T follicular helper cell (primary cell): ENCODE measurements at regions not wholly inside any gene's neighbourhood (a gene's known extent, or its start where the extent isn't known, plus 50 kb on each side); places are given as distances from the start of the nearest gene placed in this dataset.

Experiments
- DNase-seq: peaks from one replicate; pipeline ENCODE4 v3.0.0-alpha.2; 2020; ENCODE audit warnings: low read depth

DNA sequence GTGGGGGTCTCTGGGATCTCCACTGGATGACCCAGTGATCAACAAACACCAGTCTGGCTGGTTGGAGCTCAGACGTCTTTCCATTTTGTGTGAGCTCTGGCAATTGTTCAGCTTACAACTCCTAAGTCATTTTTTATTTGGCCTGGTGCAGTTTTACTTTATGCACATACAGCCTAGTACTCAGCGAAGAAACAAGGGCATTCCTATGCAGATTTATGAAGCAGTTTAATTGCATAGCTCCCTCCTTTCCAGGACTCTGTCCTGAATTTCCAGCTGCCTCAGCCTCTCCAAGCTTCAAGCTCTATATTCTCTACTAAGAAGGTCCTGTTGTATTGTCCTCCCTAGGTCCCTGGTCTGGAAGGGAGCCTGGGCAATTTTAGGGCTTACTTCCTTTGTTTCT lies 145.6 kb upstream of the GALNT17 start:
- DNase-seq: no peak

DNA sequence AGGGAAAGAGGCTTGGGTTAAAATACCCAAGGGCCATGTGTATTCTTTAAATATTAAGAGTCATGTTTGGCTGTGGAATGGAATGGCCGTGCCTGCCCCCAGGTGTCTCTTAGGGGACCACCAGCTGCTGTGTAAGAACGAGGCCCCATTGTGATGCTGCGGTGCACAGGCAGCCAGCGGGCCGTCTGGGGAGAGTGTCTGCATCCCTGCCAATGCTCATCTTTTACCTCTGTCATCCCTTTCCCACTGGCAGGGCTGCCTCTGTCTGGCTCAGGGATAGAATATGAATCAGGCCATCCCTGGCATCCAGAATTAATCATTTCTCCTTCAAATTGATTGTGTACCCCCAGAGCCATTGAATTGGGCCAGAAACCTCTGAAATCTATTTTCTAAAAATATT lies 137.8 kb upstream of the GALNT17 start:
- DNase-seq: no peak

DNA sequence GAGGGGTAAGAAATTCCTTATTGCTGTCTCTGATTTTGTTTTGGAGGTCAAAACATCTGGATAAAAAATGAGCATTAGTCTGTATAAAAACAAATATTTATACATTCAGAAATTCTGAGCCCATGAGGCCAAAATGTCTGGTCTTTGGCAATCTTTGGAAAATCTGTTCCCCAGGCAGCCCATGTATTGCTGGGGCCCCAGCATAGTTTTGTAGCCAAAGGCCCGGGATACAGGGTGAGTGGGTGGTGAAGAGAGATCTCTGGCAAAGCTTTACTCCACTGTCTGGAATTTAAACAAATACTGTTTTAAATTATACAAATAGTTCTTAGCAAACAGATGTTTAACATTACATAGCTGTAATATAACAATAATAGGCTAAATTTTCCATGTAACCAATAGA lies 134.7 kb upstream of the GALNT17 start:
- DNase-seq: no peak

DNA sequence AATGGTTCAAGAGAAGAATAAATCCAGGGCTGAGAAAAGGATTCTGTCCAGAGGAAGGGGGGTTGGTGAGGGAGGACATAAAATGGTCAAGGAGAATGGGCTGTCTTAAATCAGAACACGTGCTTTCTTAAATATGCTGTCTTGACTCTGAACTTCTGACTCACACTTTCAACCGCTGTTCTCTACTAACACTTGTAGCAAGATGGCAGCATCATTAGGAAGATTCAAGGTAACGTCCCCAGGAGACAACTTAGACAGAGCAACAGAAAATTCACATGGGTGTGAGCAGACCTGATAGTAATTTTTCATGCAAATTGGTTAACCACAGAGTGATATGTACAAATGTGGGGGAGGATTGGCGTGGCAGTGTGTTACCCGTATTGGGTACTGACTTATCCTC lies 126.8 kb upstream of the GALNT17 start:
- DNase-seq: no peak

DNA sequence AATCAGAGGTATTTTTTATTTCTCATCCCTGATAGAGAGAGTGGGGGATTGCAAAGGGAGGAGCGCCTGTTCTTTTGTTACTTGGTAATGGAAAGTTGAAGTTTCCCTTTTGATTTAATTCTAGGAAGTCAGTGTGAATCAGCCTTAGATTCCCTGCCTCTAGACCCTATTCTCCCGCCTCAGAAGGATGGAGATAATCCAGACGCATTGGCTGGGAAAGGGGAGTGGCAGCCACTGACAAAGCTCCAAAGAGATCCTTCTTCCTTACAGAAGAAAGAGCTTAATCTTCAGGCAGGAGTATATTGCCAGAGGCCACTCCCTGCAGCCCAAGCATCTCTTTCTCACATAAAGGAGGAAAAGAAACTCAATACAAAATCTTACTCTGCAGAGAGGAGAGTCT lies 122.3 kb upstream of the GALNT17 start:
- DNase-seq: no peak

DNA sequence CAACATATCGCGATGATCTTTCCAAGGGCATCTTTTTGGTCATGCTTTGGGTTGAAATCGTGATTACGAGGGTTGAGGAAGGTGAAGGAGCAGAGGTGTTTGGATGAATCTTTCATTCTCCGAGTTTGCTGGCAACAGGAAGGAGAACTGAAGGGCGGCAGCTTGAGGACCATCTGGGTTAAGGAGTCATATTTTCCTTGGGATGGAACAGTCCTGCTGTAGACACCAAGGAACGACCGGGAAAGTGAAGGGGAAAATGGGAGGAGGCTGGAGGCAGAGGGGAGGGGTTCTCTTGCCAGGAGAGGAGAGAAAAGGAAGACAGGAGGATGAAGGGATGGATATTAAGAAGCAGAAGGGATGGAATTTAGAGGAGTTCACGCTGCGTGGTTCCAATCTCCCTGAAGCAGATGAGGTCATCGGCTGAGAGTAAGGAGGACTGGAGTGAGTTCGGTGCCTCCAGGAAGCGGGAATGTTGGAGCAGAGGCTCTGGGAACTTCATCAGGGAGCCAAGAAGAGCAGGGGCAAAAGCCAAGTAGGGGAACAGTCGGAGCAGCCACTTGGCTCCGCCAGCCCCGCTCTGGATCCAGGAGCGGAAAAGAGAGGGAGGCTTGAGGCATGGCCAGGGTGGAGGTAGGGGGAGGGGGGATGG lies 116.6 kb upstream of the GALNT17 start:
- no peak for DNase-seq

DNA sequence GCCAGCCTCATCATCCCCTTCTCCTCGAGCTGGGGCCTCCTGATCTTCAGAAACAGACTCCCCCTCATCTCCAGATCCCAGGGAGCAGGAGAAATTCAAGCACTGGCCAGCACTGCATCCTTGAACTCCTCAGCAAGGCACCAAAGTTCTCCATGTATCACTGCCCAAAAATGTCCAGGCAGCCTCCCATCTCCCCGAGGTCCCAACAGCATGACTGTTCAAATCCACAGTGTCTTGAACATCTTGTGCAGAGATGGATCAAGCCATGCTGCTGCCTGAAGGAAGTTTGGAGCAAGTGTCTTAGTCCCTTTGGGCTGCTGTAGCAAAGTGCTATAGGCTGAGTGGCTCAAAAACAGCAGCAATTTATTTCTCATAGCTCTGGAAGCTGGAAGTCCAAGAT lies 115.5 kb upstream of the GALNT17 start:
- DNase-seq: no peak

DNA sequence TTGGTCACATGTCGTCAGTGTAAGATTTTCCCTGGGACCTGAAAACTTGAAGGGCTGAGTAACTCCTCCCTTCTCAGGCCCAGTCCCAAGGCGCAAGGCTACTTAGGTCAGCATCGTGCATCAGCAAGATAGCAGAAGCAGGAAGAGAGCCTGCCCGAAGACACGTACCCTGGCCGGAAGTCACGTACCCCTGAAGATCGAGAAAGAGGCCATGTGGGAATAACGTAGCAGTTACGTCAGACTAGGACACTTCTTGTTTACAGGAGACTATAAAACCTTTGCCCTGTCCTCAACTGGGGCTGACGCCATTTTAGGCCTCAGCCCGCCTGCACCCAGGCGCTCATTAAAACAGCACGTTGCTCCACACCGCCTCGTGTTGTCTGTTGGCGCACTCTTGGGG lies 114.3 kb upstream of the GALNT17 start:
- DNase-seq: no peak

DNA sequence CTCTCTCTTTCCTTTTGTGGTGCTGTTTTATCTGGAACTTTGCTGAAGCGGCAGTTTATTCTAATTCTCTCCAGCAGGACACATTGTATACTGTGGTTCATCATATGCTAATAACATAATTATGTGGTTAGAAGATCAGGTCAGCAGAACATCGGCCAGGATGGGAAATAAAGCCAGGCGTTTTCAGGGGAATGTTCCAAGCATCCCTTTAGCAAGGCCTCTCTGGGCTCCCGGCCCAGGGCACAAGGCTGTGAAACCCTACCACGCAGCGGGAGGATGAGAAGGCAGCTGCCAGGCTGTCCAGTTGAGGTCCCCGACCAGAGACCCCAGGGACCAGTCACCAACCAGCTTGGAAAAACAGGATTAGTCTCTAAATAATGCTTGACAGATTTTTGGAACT lies 112.2 kb upstream of the GALNT17 start:
- DNase-seq: no peak

DNA sequence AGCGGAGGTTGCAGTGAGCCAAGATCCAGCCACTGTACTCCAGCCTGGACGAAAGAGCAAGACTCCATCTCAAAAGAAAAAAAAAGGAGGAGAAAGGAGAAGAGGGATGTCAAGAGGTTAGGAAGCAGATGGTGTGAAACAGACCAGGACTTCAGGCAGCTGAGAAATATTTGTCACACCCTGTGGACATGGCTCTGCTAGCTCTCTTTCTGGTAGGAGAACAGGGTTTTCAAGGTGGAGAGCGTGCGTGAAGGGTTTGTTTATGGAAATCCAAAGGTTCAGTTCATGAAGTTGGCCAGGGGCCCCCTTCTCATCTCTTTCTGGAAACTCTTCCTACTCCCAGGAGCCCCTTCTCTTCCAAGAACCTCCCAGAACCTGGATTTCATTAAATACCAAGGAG lies 110.8 kb upstream of the GALNT17 start:
- DNase-seq: no peak

DNA sequence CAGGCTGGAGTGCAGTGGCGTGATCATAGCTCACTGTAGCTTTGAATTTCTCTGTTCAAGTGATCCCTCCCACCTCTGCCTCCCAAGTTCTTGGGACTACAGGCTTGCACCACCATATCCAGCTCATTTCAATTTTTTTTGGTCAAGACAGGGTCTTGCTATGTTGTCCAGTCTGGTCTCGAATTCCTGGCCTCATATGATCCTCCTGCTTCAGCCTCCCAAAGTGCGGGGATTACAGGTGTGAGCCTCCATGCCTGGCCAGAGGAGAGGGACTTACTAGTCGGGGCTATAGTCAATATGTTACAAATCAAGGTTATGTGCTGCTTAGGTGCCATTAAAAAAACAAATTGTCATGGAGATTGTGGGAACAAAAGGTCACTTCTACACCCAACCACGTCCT lies 105.3 kb upstream of the GALNT17 start:
- DNase-seq: no peak

DNA sequence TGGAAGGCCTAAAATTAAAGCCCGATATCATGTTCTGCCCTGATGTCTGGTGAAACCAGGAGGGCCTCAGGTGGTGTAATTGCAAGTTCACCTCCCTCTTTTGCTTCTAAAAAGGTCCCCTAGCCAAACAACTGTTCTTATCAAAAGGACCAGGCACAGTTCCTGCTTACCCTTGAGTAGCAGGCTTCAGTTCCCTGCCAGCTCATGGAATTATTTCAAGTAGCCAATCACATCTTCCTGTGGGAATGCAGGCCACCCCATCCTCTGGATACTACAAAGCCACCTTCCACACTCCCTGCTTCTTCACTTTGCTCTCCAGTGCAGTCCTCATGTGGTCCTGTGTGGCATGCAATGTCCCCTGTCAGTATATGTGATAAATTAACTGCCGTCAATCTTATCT lies 97.7 kb upstream of the GALNT17 start:
- no peak for DNase-seq

DNA sequence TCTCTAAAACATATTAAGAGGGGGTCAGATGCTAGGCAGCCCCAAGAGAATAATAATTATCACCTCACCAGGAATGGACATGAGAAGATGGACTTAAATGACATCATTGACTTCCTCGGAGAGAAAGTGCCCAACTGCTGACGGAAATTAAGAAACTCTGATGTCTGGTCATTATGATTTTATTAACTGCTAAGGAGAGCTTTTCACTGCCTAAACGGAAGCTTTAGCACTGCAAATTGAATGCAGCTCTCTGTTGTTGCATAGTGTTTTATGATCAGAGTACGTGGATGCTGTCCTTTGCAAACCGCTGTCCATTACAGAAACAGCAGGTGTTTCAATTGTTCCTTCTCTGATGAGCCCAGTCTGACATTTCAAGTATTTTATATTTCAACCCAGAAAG lies 89.4 kb upstream of the GALNT17 start:
- DNase-seq: no peak

DNA sequence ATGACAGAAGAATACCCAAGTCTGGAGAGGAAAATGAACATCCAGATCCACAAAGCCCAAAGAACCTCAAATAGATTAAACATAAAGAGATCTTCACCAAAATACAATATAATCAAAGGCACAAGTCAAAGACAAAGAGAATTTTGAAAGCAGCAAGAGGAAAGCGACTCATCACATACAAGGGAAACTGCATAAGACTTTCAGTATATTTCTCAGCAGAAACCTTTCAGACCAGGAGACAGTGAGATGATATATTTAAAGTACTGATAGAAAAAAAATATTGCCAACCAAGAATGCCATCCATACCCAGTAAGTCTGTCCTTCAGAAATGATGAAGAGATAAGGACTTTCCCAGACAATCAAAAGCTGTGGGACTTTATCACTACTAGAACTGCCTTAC lies 81.5 kb upstream of the GALNT17 start:
- no peak for DNase-seq

DNA sequence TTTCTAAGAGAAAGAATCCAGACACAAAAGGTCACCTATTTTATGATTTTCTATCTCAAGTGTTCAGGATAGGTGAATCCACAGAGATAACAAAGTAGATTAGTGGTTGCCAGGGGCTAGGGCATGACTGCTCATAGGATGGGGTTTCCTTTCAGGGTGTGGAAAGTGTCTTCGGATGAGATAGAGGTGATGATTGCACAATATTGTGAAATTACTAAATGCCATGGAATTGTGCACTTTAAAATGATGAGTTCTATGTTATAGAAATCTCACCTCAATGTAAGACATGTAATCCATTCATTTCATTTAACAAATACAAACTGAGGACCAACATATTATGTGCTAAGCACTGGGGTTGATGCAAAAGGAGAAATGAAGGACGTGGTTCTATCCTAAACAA lies 76.4 kb upstream of the GALNT17 start:
- DNase-seq: no peak

DNA sequence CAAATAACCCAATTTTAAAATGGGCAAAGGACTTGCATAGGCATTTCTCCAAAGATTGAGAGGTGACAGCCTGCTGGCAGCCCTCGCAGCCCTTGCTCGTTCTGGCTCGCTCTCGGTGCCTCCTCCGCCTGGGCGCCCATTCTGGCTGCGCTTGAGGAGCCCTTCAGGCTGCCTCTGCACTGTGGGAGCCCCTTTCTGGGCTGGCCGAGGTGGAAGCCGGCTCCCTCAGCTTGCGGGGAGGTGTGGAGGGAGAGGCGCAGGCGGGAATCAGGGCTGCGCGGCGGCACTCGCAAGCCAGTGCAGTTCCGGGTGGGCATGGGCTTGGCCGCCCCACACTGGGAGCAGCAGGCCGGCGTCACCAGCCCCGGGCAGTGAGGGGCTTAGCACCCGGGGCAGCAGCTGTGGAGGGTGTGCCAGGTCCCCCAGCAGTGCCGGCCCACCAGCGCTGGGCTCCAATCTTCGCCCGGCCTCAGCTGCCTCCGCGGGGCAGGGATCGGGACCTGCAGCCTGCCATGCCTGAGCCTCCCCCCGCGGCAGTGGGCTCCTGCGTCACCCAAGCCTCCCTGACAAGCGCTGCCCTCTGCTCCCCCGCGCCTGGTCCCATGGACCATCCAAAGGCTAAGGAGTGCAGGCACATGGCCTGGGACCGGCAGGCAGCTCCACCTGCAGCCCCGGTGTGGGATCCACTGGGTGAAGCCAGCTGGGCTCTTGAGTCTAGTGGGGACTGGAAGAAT lies 54.0 kb upstream of the GALNT17 start:
- no peak for DNase-seq
